Ishikawa (cell line): ENCODE measurements at regions not wholly inside any gene's neighbourhood (a gene's known extent, or its start where the extent isn't known, plus 50 kb on each side); places are given as distances from the start of the nearest gene placed in this dataset.

ENCODE experiments used
- CEBPB ChIP-seq: IDR thresholded peaks from 2 replicates; pipeline ENCODE4 v1.6.1; 2012
- CREB1 ChIP-seq: IDR thresholded peaks from 2 replicates; pipeline ENCODE4 v1.6.1; 2012; ENCODE audit warnings: low read depth
- EGR1 ChIP-seq: IDR thresholded peaks from 2 replicates; pipeline ENCODE4 v1.6.1; 2012
- EP300 ChIP-seq: IDR thresholded peaks from 2 replicates; pipeline ENCODE4 v1.6.1; 2012; ENCODE audit warnings: borderline replicate concordance
- FOXM1 ChIP-seq: IDR thresholded peaks from 2 replicates; pipeline ENCODE4 v1.6.1; 2012; ENCODE audit warnings: low read depth, borderline replicate concordance
- MAX ChIP-seq: IDR thresholded peaks from 2 replicates; pipeline ENCODE4 v1.6.1; 2012
- NFIC ChIP-seq: IDR thresholded peaks from 2 replicates; pipeline ENCODE4 v1.6.1; 2012
- RAD21 ChIP-seq: IDR thresholded peaks from 2 replicates; pipeline ENCODE4 v1.6.1; 2012; ENCODE audit warnings: low read depth
- REST ChIP-seq: IDR thresholded peaks from 2 replicates; pipeline ENCODE4 v1.6.1; 2012; ENCODE audit warnings: low read depth, mild to moderate bottlenecking
- TAF1 ChIP-seq: IDR thresholded peaks from 2 replicates; pipeline ENCODE4 v1.6.1; 2012; ENCODE audit warnings: low read depth, mild to moderate bottlenecking
- TCF12 ChIP-seq: IDR thresholded peaks from 2 replicates; pipeline ENCODE4 v1.6.1; 2012; ENCODE audit warnings: low read depth
- TEAD4 ChIP-seq: IDR thresholded peaks from 2 replicates; pipeline ENCODE4 v1.6.1; 2012
- USF1 ChIP-seq: IDR thresholded peaks from 2 replicates; pipeline ENCODE4 v1.6.1; 2012
- YY1 ChIP-seq: IDR thresholded peaks from 2 replicates; pipeline ENCODE4 v1.6.1; 2012; ENCODE audit warnings: low read depth
- ZBTB7A ChIP-seq: IDR thresholded peaks from 2 replicates; pipeline ENCODE4 v1.6.1; 2012; ENCODE audit warnings: low read depth

GRCh38 chr10:58885146-58885545 lies 291.3 kb upstream of the PHYHIPL start:
- TF ChIP-seq USF1, result no peak
- no peak for TF ChIP-seq EGR1
- no peak for TF ChIP-seq RAD21
- TF ChIP-seq MAX, result no peak
- no peak for TF ChIP-seq ZBTB7A
- no peak for TF ChIP-seq TEAD4
- no peak for TF ChIP-seq CEBPB
- no peak for TF ChIP-seq TCF12

GRCh38 chr10:58885686-58886345 lies 290.6 kb upstream of the PHYHIPL start:
- no peak for TF ChIP-seq MAX
- no peak for TF ChIP-seq EGR1
- no peak for TF ChIP-seq NFIC
- no peak for TF ChIP-seq TAF1
- no peak for TF ChIP-seq REST
- no peak for TF ChIP-seq ZBTB7A
- TF ChIP-seq RAD21, result no peak
- no peak for TF ChIP-seq TEAD4
- TF ChIP-seq FOXM1, result no peak
- TF ChIP-seq CEBPB, result no peak
- TF ChIP-seq TCF12, result no peak
- TF ChIP-seq USF1, result no peak
- no peak for TF ChIP-seq YY1
- no peak for TF ChIP-seq EP300
- no peak for TF ChIP-seq CREB1

- TF ChIP-seq TEAD4 (no peak), TCF12 (no peak), NFIC (no peak), CREB1 (no peak), CEBPB (no peak), FOXM1 (no peak), ZBTB7A (no peak), RAD21 (no peak), EGR1 (no peak), USF1 (no peak), YY1 (no peak), EP300 (no peak), MAX (no peak), TAF1 (no peak), REST (no peak)
Measured at GRCh38 chr10:58886406-58886805, 290.0 kb upstream of the PHYHIPL start.

- TF ChIP-seq TEAD4 (no peak), CEBPB (no peak), FOXM1 (no peak), MAX (no peak), CREB1 (no peak), NFIC (no peak), TAF1 (no peak), USF1 (no peak), ZBTB7A (no peak), EP300 (no peak), TCF12 (no peak), YY1 (no peak), REST (no peak), EGR1 (no peak), RAD21 (no peak)
Measured at GRCh38 chr10:58887474-58887873, 289.0 kb upstream of the PHYHIPL start.
